OCI-LY7 (cell line): ENCODE measurements at regions not wholly inside any gene's neighbourhood (a gene's known extent, or its start where the extent isn't known, plus 50 kb on each side); places are given as distances from the start of the nearest gene placed in this dataset.

Experiments used
- EZH2phosphoT487 ChIP-seq: fragments of 200-600 bp; sonication (generic); IDR thresholded peaks from 2 replicates; pipeline ENCODE4 v1.6.1; 2018; ENCODE audit warnings: low read depth, borderline replicate concordance, mild to moderate bottlenecking, mixed run types, antibody characterized with exemption, low read length, moderate library complexity, mixed read lengths
- TF ChIP-seq, protein P1 (sequence below): fragments of 200-600 bp; sonication (generic); conservative IDR thresholded peaks from 2 replicates; pipeline ENCODE4 v1.5.1; 2014; ENCODE audit warnings: mild to moderate bottlenecking, antibody characterized with exemption, low read length, moderate library complexity, mixed read lengths

DNA sequence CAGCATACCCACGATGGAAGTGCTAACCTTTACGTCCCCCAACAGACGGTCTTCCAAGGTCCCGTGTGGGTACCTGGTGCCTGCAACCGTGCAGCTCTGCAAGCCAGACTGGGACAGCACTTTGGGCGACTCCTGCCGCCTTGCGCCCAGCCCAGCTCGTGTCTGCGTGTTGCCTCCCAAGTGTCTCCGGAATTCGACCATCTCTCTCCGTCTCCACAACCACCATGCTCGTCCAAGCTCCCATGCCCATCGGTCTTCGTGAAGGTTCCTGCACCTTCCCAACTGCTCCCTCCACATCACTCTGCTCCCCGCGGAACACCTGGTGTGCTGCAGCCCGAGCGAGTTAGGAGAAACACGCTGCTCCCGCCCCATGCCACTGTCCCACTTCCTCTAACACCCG is 173.2 kb upstream of the AFDN start:
- TF ChIP-seq, protein P1, sequence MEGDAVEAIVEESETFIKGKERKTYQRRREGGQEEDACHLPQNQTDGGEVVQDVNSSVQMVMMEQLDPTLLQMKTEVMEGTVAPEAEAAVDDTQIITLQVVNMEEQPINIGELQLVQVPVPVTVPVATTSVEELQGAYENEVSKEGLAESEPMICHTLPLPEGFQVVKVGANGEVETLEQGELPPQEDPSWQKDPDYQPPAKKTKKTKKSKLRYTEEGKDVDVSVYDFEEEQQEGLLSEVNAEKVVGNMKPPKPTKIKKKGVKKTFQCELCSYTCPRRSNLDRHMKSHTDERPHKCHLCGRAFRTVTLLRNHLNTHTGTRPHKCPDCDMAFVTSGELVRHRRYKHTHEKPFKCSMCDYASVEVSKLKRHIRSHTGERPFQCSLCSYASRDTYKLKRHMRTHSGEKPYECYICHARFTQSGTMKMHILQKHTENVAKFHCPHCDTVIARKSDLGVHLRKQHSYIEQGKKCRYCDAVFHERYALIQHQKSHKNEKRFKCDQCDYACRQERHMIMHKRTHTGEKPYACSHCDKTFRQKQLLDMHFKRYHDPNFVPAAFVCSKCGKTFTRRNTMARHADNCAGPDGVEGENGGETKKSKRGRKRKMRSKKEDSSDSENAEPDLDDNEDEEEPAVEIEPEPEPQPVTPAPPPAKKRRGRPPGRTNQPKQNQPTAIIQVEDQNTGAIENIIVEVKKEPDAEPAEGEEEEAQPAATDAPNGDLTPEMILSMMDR = no peak
- no peak for TF ChIP-seq EZH2phosphoT487
